H9 (cell line): ENCODE measurements at regions not wholly inside any gene's neighbourhood (a gene's known extent, or its start where the extent isn't known, plus 50 kb on each side); places are given as distances from the start of the nearest gene placed in this dataset.

Experiments
- DNase-seq: peaks from one replicate; pipeline ENCODE4 v3.0.0-alpha.2; 2017
- H2AFZ ChIP-seq: one replicate; pipeline ENCODE4 v1.6.1; 2013; ENCODE audit warnings: mild to moderate bottlenecking, low read length, control low read depth, moderate library complexity
- H2AK5ac ChIP-seq: 2 replicates; pipeline ENCODE4 v1.6.1; 2013; ENCODE audit warnings: low read length, control low read depth, mixed read lengths; ENCODE audit not compliant: insufficient read length
- H2BK120ac ChIP-seq: one replicate; pipeline ENCODE4 v1.6.1; 2013; ENCODE audit warnings: low read depth, mild to moderate bottlenecking, low read length, control low read depth, inconsistent platforms; ENCODE audit not compliant: poor library complexity, severe bottlenecking
- H2BK12ac ChIP-seq: 2 replicates; pipeline ENCODE4 v1.6.1; 2013; ENCODE audit warnings: low read length, control low read depth, mixed read lengths, low read depth; ENCODE audit not compliant: insufficient read length
- H2BK15ac ChIP-seq: 2 replicates; pipeline ENCODE4 v1.6.1; 2013; ENCODE audit warnings: low read depth, low read length, control low read depth
- H2BK20ac ChIP-seq: one replicate; pipeline ENCODE4 v1.6.1; 2013; ENCODE audit warnings: low read depth, mild to moderate bottlenecking, low read length, control low read depth, inconsistent platforms; ENCODE audit not compliant: poor library complexity, severe bottlenecking
- H2BK5ac ChIP-seq: 2 replicates; pipeline ENCODE4 v1.6.1; 2013; ENCODE audit warnings: low read length, control low read depth, mixed read lengths; ENCODE audit not compliant: insufficient read length
- H3K14ac ChIP-seq: 2 replicates; pipeline ENCODE4 v1.6.1; 2013; ENCODE audit warnings: low read length, control low read depth; ENCODE audit not compliant: insufficient read depth
- H3K18ac ChIP-seq: 2 replicates; pipeline ENCODE4 v1.6.1; 2013; ENCODE audit warnings: low read depth, mild to moderate bottlenecking, mixed read lengths, low read length, control low read depth; ENCODE audit not compliant: insufficient read length
- H3K23ac ChIP-seq: 2 replicates; pipeline ENCODE4 v1.6.1; 2013; ENCODE audit warnings: low read length, control low read depth, mixed read lengths, low read depth; ENCODE audit not compliant: insufficient read length
- H3K23me2 ChIP-seq: 2 replicates; pipeline ENCODE4 v1.6.1; 2013; ENCODE audit warnings: low read depth, mild to moderate bottlenecking, mixed read lengths, low read length, control low read depth; ENCODE audit not compliant: insufficient read length, poor library complexity, severe bottlenecking
- H3K27ac ChIP-seq: 2 replicates; pipeline ENCODE4 v1.5.1; 2013; ENCODE audit warnings: low read length, control low read depth, mixed read lengths, low read depth; ENCODE audit not compliant: insufficient read length
- H3K27me3 ChIP-seq: 2 replicates; pipeline ENCODE4 v1.6.1; 2013; ENCODE audit warnings: low read length, control low read depth, inconsistent platforms; ENCODE audit not compliant: insufficient read depth
- H3K4ac ChIP-seq: 2 replicates; pipeline ENCODE4 v1.6.1; 2013; ENCODE audit warnings: low read depth, mild to moderate bottlenecking, control low read depth, inconsistent platforms, low read length, moderate library complexity
- H3K4me1 ChIP-seq: 2 replicates; pipeline ENCODE4 v1.6.1; 2013; ENCODE audit warnings: low read length, control low read depth, inconsistent platforms; ENCODE audit not compliant: insufficient read depth
- H3K4me2 ChIP-seq: 2 replicates; pipeline ENCODE4 v1.6.1; 2013; ENCODE audit warnings: low read length, control low read depth, mixed read lengths; ENCODE audit not compliant: insufficient read length, insufficient read depth
- H3K56ac ChIP-seq: 2 replicates; pipeline ENCODE4 v1.6.1; 2013; ENCODE audit warnings: low read depth, mild to moderate bottlenecking, mixed read lengths, low read length, control low read depth; ENCODE audit not compliant: insufficient read length
- H3K79me1 ChIP-seq: 2 replicates; pipeline ENCODE4 v1.6.1; 2013; ENCODE audit warnings: low read depth, mild to moderate bottlenecking, moderate library complexity, low read length, control low read depth, inconsistent platforms; ENCODE audit not compliant: insufficient read depth, poor library complexity, severe bottlenecking
- H3K79me2 ChIP-seq: 2 replicates; pipeline ENCODE4 v1.6.1; 2013; ENCODE audit warnings: low read length, control low read depth, inconsistent platforms; ENCODE audit not compliant: insufficient read depth
- H3K9ac ChIP-seq: 2 replicates; pipeline ENCODE4 v1.6.1; 2013; ENCODE audit warnings: low read length, control low read depth, mixed read lengths; ENCODE audit not compliant: insufficient read length; ENCODE audit errors: extremely low read depth
- H3K9me3 ChIP-seq: one replicate; pipeline ENCODE4 v1.6.1; 2013; ENCODE audit warnings: low read depth, low read length, inconsistent platforms; ENCODE audit not compliant: control insufficient read depth
- H3T11ph ChIP-seq: one replicate; pipeline ENCODE4 v1.6.1; 2013; ENCODE audit warnings: mild to moderate bottlenecking, low read length, control low read depth, inconsistent platforms
- H4K20me1 ChIP-seq: one replicate; pipeline ENCODE4 v1.6.1; 2013; ENCODE audit not compliant: control insufficient read depth, insufficient read length, insufficient read depth
- H4K5ac ChIP-seq: 2 replicates; pipeline ENCODE4 v1.6.1; 2013; ENCODE audit warnings: low read depth, mild to moderate bottlenecking, mixed read lengths, low read length, control low read depth; ENCODE audit not compliant: insufficient read length
- H4K8ac ChIP-seq: replicated peaks from 2 replicates; pipeline ENCODE4 v1.6.1; 2013; ENCODE audit warnings: low read length, control low read depth, mixed read lengths, low read depth; ENCODE audit not compliant: insufficient read length
- H4K91ac ChIP-seq: 2 replicates; pipeline ENCODE4 v1.6.1; 2013; ENCODE audit warnings: low read depth, mild to moderate bottlenecking, moderate library complexity, mixed read lengths, low read length, control low read depth; ENCODE audit not compliant: insufficient read length
- H3K27ac Mint-ChIP-seq, 3 experiments: 2 replicates in 2 of 3; 3 replicates in 1 of 3; pipeline ENCODE4 v1.8.0; 2020 to 2021; ENCODE audit warnings: mixed read lengths in 3 of 3, mild to moderate bottlenecking in 1 of 3, moderate library complexity in 1 of 3
- H3K27me3 Mint-ChIP-seq: 2 replicates; pipeline ENCODE4 v1.8.0; 2021; ENCODE audit warnings: low read depth, mild to moderate bottlenecking, moderate library complexity, mixed read lengths
- H3K36me3 Mint-ChIP-seq, 3 experiments: 2 replicates in 2 of 3; 3 replicates in 1 of 3; pipeline ENCODE4 v1.8.0; 2020 to 2021; ENCODE audit warnings: low read depth in 3 of 3, mixed read lengths in 3 of 3; ENCODE audit not compliant: insufficient read depth in 1 of 3
- H3K4me1 Mint-ChIP-seq, 2 experiments: 2 replicates each; pipeline ENCODE4 v1.8.0; 2020; ENCODE audit warnings: mixed read lengths in 2 of 2
- H3K4me3 Mint-ChIP-seq, 2 experiments: 2 replicates in 1 of 2; 3 replicates in 1 of 2; pipeline ENCODE4 v1.8.0; 2020 to 2021; ENCODE audit warnings: mild to moderate bottlenecking in 2 of 2, mixed read lengths in 2 of 2, moderate library complexity in 1 of 2
- H3K9me3 Mint-ChIP-seq, 2 experiments: 2 replicates in 1 of 2; 3 replicates in 1 of 2; pipeline ENCODE4 v1.8.0; 2020; ENCODE audit warnings: mild to moderate bottlenecking in 2 of 2, mixed read lengths in 2 of 2, moderate library complexity in 1 of 2
- CTCF ChIP-seq: fragments of 200-600 bp; sonication (generic); conservative IDR thresholded peaks from 3 replicates; pipeline ENCODE4 v1.8.0; 2021; ENCODE audit warnings: antibody characterized with exemption, mild to moderate bottlenecking
- WGBS: extraction: QIAGEN DNeasy Blood & Tissue Kit; methylation state at CpG from one replicate; pipeline ENCODE4 v1.1.7; 2013; ENCODE audit warnings: missing lambda C conversion rate, low lambda C conversion rate, mixed read lengths; ENCODE audit not compliant: insufficient read length; ENCODE audit errors: extremely low coverage; 5-methylcytosine and 5-hydroxymethylcytosine counted together

DNA sequence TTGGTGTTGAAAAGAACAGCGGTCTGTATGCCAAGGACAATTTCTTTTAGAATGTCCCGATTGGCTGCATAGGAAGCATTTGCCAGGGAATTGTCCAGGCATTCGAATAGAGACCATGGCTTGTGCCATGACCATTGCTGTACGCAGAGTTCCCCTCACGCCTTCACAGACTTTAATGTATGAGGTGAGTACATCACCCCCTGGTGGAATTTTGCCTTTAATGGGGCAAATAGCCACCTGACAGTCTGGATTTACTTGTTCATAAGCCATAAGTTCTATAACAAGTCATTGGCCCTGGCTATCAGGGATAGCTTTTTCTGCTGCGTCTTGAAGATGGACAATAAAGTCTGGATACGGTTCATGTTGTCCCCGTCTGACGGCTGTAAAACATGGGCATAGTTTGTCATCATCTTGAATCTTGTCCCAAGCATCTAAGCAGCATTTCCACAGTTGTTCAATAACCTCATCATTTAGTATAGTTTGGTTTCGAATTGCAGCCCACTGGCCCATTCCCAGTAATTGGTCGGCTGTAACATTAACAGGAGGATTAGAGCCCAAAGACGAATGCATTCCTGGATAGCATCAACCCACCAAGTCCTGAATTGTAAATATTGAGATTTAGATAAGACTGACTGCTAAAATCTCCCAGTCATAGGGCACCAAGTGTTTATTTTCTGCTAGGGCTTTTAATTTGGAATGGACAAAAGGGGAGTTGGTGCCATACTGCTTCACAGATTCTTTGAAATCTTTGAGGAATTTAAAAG lies 67.7 kb upstream of the ARL4D start:
- Histone ChIP-seq H2BK15ac (no peak overlapping the region), H4K5ac (no peak overlapping the region), H3K23me2 (peaks cover 3% of the 10 kb centered on the region), H3K9ac (no peak overlapping the region), H2BK12ac (no peak overlapping the region), H4K20me1 (no peaks in the 10 kb centered on the region), H3T11ph (no peak overlapping the region), H3K9me3 (no peaks in the 10 kb centered on the region), H3K4me2 (no peak overlapping the region), H3K4ac (no peak overlapping the region), H3K56ac (no peak overlapping the region), H3K79me1 (no peaks in the 10 kb centered on the region), H3K27me3 (no peaks in the 10 kb centered on the region), H2BK120ac (no peak overlapping the region), H3K79me2 (no peaks in the 10 kb centered on the region), H3K23ac (no peak overlapping the region), H3K14ac (no peak overlapping the region), H2AFZ (no peak overlapping the region), H2BK5ac (no peak overlapping the region), H3K4me1 (no peaks in the 10 kb centered on the region), H3K18ac (no peak overlapping the region), H4K91ac (no peak overlapping the region), H2AK5ac (no peak overlapping the region), H4K8ac (no peak overlapping the region), H3K27ac (no peak overlapping the region), H2BK20ac (no peak overlapping the region)
- WGBS, result no CpG with 5 or more reads among the region's 12 CpGs
- no peak for DNase-seq
- Mint-ChIP-seq H3K4me1 (peaks cover 22 to 26% of the 10 kb centered on the region in 2 experiments), H3K27me3 (no peaks in the 10 kb centered on the region), H3K36me3 (no peaks in the 10 kb centered on the region), H3K9me3 (no peaks in the 10 kb centered on the region), H3K4me3 (no peak overlapping the region), H3K27ac (no peak overlapping the region; a peak in 1 of 7 replicates)
- TF ChIP-seq CTCF, result peak; percentile 31; the same call in 2 of the 3 replicates
